A673 (cell line): ENCODE measurements at regions not wholly inside any gene's neighbourhood (a gene's known extent, or its start where the extent isn't known, plus 50 kb on each side); places are given as distances from the start of the nearest gene placed in this dataset.

Experiments used
- BruUV-seq: library from RNA; stranded (reverse); fragments of 400-500 nt; replicated peaks from 2 replicates; lab custom pipeline; 2021; lab: Mats Ljungman, UMichigan
- CTCF ChIA-PET: fragments of 300-600 bp; sonication (Branson Sonifier 250); formaldehyde crosslinking; loops from one replicate; lab custom pipeline; 2022; ENCODE audit warnings: antibody characterized with exemption; lab: Charles Lee
- POLR2A ChIA-PET: fragments of 300-600 bp; sonication (Branson Sonifier 250); formaldehyde crosslinking; loops from one replicate; lab custom pipeline; 2022; ENCODE audit warnings: antibody characterized with exemption; ENCODE audit not compliant: low non-redundant PET; lab: Charles Lee
- DNase-seq: peaks from one replicate; pipeline ENCODE4 v3.0.0-alpha.2; 2015; ENCODE audit warnings: low spot score
- H3K27ac ChIP-seq: fragments of 200-600 bp; sonication (generic); 2 replicates; pipeline ENCODE4 v1.5.1; 2016; ENCODE audit warnings: mixed run types, low read depth, mild to moderate bottlenecking, mixed read lengths, antibody characterized with exemption, low read length; ENCODE audit not compliant: poor library complexity, severe bottlenecking
- H3K27me3 ChIP-seq: fragments of 200-600 bp; sonication (generic); replicated peaks from 2 replicates; pipeline ENCODE4 v1.6.1; 2017; ENCODE audit warnings: mixed run types, low read depth, mild to moderate bottlenecking, mixed read lengths, antibody characterized with exemption, low read length; ENCODE audit not compliant: insufficient read depth, poor library complexity
- H3K36me3 ChIP-seq: fragments of 200-600 bp; sonication (generic); 2 replicates; pipeline ENCODE4 v1.6.1; 2016; ENCODE audit warnings: mixed run types, mild to moderate bottlenecking, mixed read lengths, antibody characterized with exemption, low read length; ENCODE audit not compliant: insufficient read depth, poor library complexity, severe bottlenecking
- H3K4me1 ChIP-seq: fragments of 200-600 bp; sonication (generic); 2 replicates; pipeline ENCODE4 v1.6.1; 2017; ENCODE audit warnings: mixed run types, mild to moderate bottlenecking, mixed read lengths, antibody characterized with exemption, low read length; ENCODE audit not compliant: insufficient read depth, poor library complexity, severe bottlenecking
- H3K4me3 ChIP-seq: fragments of 200-600 bp; sonication (generic); 2 replicates; pipeline ENCODE4 v1.5.1; 2016; ENCODE audit warnings: low read depth, mixed run types, mild to moderate bottlenecking, mixed read lengths, low read length; ENCODE audit not compliant: poor library complexity, severe bottlenecking
- H3K9me3 ChIP-seq: fragments of 200-600 bp; sonication (generic); 2 replicates; pipeline ENCODE4 v1.6.1; 2016; ENCODE audit warnings: mixed run types, low read depth, mild to moderate bottlenecking, mixed read lengths, antibody characterized with exemption, low read length; ENCODE audit not compliant: poor library complexity, severe bottlenecking
- EZH2 ChIP-seq: fragments of 200-600 bp; sonication (generic); IDR thresholded peaks from 2 replicates; pipeline ENCODE4 v1.6.1; 2017; ENCODE audit warnings: borderline replicate concordance, low read depth, mild to moderate bottlenecking, mixed read lengths, antibody characterized with exemption, low read length; ENCODE audit not compliant: poor library complexity, severe bottlenecking
- intact Hi-C: fragments of 100-400 bp; cut with micrococcal nuclease; formaldehyde crosslinking; loops from one replicate; pipeline ENCODE4 v1.10.0; 2022; ENCODE audit not compliant: unreplicated experiment
- TF ChIP-seq, protein P1 (sequence below): fragments of 300-800, 200-600 bp; sonication (generic); conservative IDR thresholded peaks from 2 replicates; pipeline ENCODE4 v1.5.1; 2017; ENCODE audit warnings: low read depth, mild to moderate bottlenecking, antibody characterized with exemption, low read length, moderate library complexity, mixed read lengths

DNA sequence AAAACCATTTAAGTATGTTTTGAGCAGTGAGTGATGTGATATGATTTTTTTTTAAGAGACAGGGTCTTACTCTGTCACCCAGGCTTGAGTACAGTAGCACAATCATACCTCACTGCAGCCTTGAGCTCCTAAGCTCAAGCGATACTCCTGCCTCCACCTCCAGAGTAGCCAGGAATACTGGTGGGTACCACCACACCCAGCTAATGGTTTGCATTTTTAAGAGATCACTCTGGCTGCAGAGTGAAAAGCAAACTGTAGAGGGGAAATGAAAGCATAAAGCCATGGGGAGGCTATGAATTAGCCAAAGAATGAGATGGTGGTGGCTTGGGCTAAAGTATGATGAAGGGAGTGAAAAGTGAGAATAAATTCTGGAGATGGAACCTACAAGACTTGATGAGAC, 199.1 kb downstream of the HINT1 start:
- ChIA-PET CTCF (no interaction called here), POLR2A (no interaction called here)
- no peak for TF ChIP-seq EZH2
- no peaks in the 10 kb centered on the region for H3K27me3 ChIP-seq
- H3K4me1 ChIP-seq: no peaks in the 10 kb centered on the region
- no peak overlapping the region for H3K4me3 ChIP-seq
- H3K9me3 ChIP-seq: no peaks in the 10 kb centered on the region
- no peaks in the 10 kb centered on the region for H3K36me3 ChIP-seq
- BruUV-seq: no TSS peak
- H3K27ac ChIP-seq: no peak overlapping the region
- intact Hi-C loops: no loop called here
- no peak for DNase-seq

DNA sequence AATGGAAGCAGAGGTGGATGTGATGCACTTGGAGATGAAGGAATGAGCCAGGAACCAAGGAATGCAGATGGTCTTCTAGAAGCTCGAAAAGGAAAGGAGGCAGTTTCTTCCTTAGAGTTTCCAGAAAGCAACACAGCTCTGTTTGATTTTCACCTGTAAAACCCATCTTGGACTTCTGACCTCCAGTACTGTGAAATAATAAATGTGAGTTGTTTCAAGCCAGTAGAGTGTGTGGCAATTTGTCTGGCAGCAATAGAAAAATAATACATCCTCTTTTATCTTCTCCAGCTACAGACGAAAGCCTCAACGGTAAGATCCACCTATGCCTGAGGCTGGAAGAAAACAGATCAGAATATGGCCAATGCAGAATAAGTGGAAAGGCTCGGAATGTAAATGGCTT, 199.7 kb downstream of the HINT1 start:
- ChIA-PET POLR2A (no interaction called here), CTCF (no interaction called here)
- H3K4me1 ChIP-seq: no peaks in the 10 kb centered on the region
- H3K9me3 ChIP-seq: no peaks in the 10 kb centered on the region
- no peaks in the 10 kb centered on the region for H3K27me3 ChIP-seq
- TF ChIP-seq EZH2: no peak
- TF ChIP-seq, protein P1, sequence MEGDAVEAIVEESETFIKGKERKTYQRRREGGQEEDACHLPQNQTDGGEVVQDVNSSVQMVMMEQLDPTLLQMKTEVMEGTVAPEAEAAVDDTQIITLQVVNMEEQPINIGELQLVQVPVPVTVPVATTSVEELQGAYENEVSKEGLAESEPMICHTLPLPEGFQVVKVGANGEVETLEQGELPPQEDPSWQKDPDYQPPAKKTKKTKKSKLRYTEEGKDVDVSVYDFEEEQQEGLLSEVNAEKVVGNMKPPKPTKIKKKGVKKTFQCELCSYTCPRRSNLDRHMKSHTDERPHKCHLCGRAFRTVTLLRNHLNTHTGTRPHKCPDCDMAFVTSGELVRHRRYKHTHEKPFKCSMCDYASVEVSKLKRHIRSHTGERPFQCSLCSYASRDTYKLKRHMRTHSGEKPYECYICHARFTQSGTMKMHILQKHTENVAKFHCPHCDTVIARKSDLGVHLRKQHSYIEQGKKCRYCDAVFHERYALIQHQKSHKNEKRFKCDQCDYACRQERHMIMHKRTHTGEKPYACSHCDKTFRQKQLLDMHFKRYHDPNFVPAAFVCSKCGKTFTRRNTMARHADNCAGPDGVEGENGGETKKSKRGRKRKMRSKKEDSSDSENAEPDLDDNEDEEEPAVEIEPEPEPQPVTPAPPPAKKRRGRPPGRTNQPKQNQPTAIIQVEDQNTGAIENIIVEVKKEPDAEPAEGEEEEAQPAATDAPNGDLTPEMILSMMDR: no peak
- DNase-seq: no peak
- H3K27ac ChIP-seq: no peak overlapping the region
- no peak overlapping the region for H3K4me3 ChIP-seq
- intact Hi-C loops: no loop called here
- no TSS peak for BruUV-seq
- H3K36me3 ChIP-seq: no peaks in the 10 kb centered on the region

DNA sequence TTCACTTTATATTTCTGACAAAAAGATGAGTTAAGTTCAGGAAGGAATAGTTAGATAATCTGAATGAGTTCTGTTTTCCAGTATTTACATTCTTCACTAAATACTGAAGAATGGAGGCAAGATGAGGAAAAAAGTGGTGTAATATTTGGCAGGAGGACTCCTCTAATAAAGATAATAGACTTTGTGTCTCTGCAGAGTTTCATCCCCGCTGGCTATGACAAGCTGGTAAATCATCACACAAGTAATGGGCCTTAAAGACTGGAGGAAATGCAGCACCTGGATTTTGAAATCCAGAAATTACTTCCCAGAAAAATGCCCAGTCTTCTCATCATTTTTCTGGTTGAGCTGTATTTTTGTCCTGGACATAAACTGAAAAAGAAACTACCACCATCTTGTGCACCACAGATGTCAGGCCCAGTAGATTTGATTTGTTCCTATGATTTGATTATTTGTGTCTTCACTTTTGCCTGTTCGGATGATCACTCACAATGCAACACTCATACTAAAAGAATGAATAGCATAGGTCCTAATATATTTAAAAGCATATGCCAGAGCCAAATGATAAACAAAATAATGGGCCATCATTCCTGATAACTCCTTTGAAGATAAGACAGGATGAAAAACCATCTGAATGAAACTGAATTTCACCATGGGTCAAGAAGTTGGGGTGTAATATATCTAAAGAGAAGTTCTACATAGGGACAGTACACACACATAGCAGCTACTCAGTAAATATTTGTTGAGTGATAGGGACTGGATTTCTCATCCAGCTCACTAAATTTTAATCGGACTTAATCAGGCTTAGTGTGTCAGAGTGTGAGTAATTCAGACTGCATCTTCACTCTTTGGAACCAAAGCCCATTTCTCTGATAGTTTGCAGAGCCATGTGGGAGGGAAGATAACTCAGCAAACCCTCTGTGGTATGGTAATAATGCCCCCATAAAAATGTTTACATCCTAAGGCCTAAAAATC, 200.5 kb downstream of the HINT1 start:
- no peak overlapping the region for H3K27ac ChIP-seq
- H3K4me1 ChIP-seq: no peaks in the 10 kb centered on the region
- no peak for DNase-seq
- ChIA-PET POLR2A (no interaction called here), CTCF (no interaction called here)
- no peaks in the 10 kb centered on the region for H3K27me3 ChIP-seq
- TF ChIP-seq, protein P1: no peak
- no peak for TF ChIP-seq EZH2
- H3K4me3 ChIP-seq: no peak overlapping the region
- no peaks in the 10 kb centered on the region for H3K36me3 ChIP-seq
- no TSS peak for BruUV-seq
- H3K9me3 ChIP-seq: no peaks in the 10 kb centered on the region
- intact Hi-C loops: no loop called here
